PC-3 (cell line): ENCODE measurements at regions not wholly inside any gene's neighbourhood (a gene's known extent, or its start where the extent isn't known, plus 50 kb on each side); places are given as distances from the start of the nearest gene placed in this dataset.

ENCODE experiments used
- ATAC-seq: fragments of 200-7000 bp; cut with Tn5 transposase; 2 replicates; pipeline ENCODE4 v1.9.1; 2020; ENCODE audit warnings: mild to moderate bottlenecking, moderate library complexity
- BruUV-seq: library from RNA; stranded (reverse); fragments of 400-500 nt; replicated peaks from 2 replicates; lab custom pipeline; 2021; lab: Mats Ljungman, UMichigan
- CTCF ChIA-PET: fragments of 300-600 bp; sonication (Branson Sonifier 250); formaldehyde crosslinking; loops from one replicate; lab custom pipeline; 2022; ENCODE audit warnings: antibody characterized with exemption; lab: Charles Lee
- POLR2A ChIA-PET: fragments of 300-600 bp; sonication (Branson Sonifier 250); formaldehyde crosslinking; loops from one replicate; lab custom pipeline; 2022; ENCODE audit warnings: antibody characterized with exemption; ENCODE audit not compliant: unreplicated experiment; lab: Charles Lee
- DNase-seq: peaks from one replicate; pipeline ENCODE4 v3.0.0-alpha.2; 2015
- H2AFZ ChIP-seq: fragments of 300-600 bp; sonication (generic); 2 replicates; pipeline ENCODE4 v1.6.0; 2016; ENCODE audit warnings: antibody characterized with exemption, low read length
- H3F3A ChIP-seq: fragments of 300-600 bp; sonication (generic); one replicate; pipeline ENCODE4 v1.6.0; 2017; ENCODE audit warnings: antibody characterized with exemption, low read length, control low read depth, mild to moderate bottlenecking; ENCODE audit not compliant: unreplicated experiment
- H3K27ac ChIP-seq: fragments of 300-600 bp; sonication (generic); 2 replicates; pipeline ENCODE4 v1.5.1; 2016; ENCODE audit warnings: mild to moderate bottlenecking, low read length
- H3K27me3 ChIP-seq: fragments of 300-600 bp; sonication (generic); 2 replicates; pipeline ENCODE4 v1.6.1; 2016; ENCODE audit warnings: low read length, mixed read lengths
- H3K36me3 ChIP-seq: fragments of 300-600 bp; sonication (generic); 2 replicates; pipeline ENCODE4 v1.6.1; 2016; ENCODE audit warnings: low read depth, mixed run types, low read length, mixed read lengths
- H3K4me1 ChIP-seq: fragments of 300-600 bp; sonication (generic); 2 replicates; pipeline ENCODE4 v1.5.1; 2016; ENCODE audit warnings: low read length; ENCODE audit not compliant: insufficient read depth
- H3K4me2 ChIP-seq: fragments of 300-600 bp; sonication (generic); 2 replicates; pipeline ENCODE4 v1.6.0; 2016; ENCODE audit warnings: low read length
- H3K4me3 ChIP-seq: fragments of 300-600 bp; sonication (generic); 2 replicates; pipeline ENCODE4 v1.5.1; 2016; ENCODE audit warnings: mild to moderate bottlenecking, low read length, mixed read lengths
- H3K79me2 ChIP-seq: fragments of 300-600 bp; sonication (generic); 2 replicates; pipeline ENCODE4 v1.6.1; 2017; ENCODE audit warnings: low read length, mixed read lengths
- H3K9ac ChIP-seq: fragments of 300-600 bp; sonication (generic); 2 replicates; pipeline ENCODE4 v1.6.0; 2016; ENCODE audit warnings: mild to moderate bottlenecking, low read length
- H3K9me2 ChIP-seq: fragments of 300-600 bp; sonication (generic); replicated peaks from 2 replicates; pipeline ENCODE4 v1.6.1; 2016; ENCODE audit warnings: mixed run types, low read length, mixed read lengths
- H3K9me3 ChIP-seq: fragments of 300-600 bp; sonication (generic); 2 replicates; pipeline ENCODE4 v1.6.1; 2016; ENCODE audit warnings: low read length, mixed read lengths
- H4K20me1 ChIP-seq: fragments of 300-600 bp; sonication (generic); 2 replicates; pipeline ENCODE4 v1.6.1; 2016; ENCODE audit warnings: low read length, mixed read lengths
- CTCF ChIP-seq: fragments of 300-600 bp; sonication (generic); conservative IDR thresholded peaks from 2 replicates; pipeline ENCODE4 v1.5.1; 2017; ENCODE audit warnings: antibody characterized with exemption, low read depth, mild to moderate bottlenecking, low read length
- EZH2 ChIP-seq: fragments of 300-600 bp; sonication (generic); IDR thresholded peaks from one replicate; pipeline ENCODE4 v1.6.1; 2017; ENCODE audit warnings: antibody characterized with exemption, mild to moderate bottlenecking, low read length; ENCODE audit not compliant: unreplicated experiment
- EZH2phosphoT487 ChIP-seq: fragments of 300-600 bp; sonication (generic); IDR thresholded peaks from 2 replicates; pipeline ENCODE4 v1.6.1; 2018; ENCODE audit warnings: mild to moderate bottlenecking, antibody characterized with exemption, low read length, borderline replicate concordance
- intact Hi-C: fragments of 100-400 bp; cut with micrococcal nuclease; formaldehyde crosslinking; loops from 2 replicates; pipeline ENCODE4 v1.9.0; 2023

- no peaks in the 10 kb centered on the region for H3K79me2 ChIP-seq
Measured at GRCh38 chr16:85288869-85289660, 176.8 kb upstream of the CIBAR2 start.

DNA sequence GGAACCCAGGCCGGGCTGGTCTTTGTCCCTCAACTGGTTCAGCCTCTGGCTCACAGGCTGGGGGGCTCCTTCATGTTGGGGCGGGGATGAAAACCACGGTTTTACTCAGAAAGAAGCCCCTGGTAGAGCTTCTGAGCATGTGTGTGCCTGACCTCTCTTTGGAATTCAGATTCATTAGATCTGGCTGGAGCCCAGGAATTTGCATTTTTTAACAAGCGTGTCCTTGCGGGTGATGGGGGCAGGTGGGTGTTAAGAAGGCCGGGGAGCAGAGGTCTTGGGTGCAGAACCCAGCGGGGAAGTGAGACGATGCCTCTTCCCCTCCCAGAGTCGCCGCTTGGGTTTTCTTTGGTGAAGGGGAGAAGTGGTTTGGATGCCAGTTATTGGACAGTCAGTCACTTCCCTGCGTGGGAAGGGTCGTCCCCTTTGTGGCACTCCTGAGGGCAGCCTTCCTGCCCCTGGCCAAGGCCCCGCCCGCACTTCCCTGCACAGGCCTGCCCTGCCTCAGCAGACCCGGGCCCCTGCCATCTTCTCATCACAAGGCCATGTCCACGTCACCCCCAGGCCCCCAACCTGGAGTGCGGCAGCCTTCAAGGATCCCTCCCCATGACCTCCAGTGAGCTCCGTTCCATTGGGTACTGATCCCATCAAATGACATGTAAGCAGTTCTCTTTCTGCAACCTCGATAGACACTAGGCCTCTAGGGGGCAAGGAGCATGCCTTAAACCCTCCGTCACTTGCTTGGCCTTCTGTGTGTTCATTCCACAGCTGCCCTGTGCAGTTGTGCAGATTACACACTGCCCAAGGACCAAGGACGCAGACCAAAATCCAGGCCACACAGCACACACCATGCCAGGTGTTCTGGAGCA lies 177.7 kb upstream of the CIBAR2 start:
- intact Hi-C loops, result no loop called here
- no peaks in the 10 kb centered on the region for H3K79me2 ChIP-seq
- no peak for TF ChIP-seq EZH2phosphoT487
- TF ChIP-seq CTCF, result no peak
- no peak for TF ChIP-seq EZH2
- ChIA-PET CTCF (no interaction called here), POLR2A (no interaction called here)
- no peaks in the 10 kb centered on the region for H3F3A ChIP-seq
- no peaks in the 10 kb centered on the region for H3K36me3 ChIP-seq
- DNase-seq, result no peak
- no peaks in the 10 kb centered on the region for H3K27me3 ChIP-seq
- H3K27ac ChIP-seq, result no peak overlapping the region
- ATAC-seq, result no peak
- no peak overlapping the region for H3K4me2 ChIP-seq
- no peak overlapping the region for H3K4me3 ChIP-seq
- H4K20me1 ChIP-seq, result no peaks in the 10 kb centered on the region
- BruUV-seq, result no TSS peak
- no peak overlapping the region for H3K9ac ChIP-seq
- no peaks in the 10 kb centered on the region for H3K9me3 ChIP-seq
- H3K4me1 ChIP-seq, result no peaks in the 10 kb centered on the region
- H2AFZ ChIP-seq, result no peak overlapping the region
- H3K9me2 ChIP-seq, result no peaks in the 10 kb centered on the region

More at GRCh38 chr16:85288869-85289660, 176.8 kb upstream of the CIBAR2 start:
- intact Hi-C loops, result no loop called here
- no peaks in the 10 kb centered on the region for H3K9me3 ChIP-seq
- no peaks in the 10 kb centered on the region for H3K36me3 ChIP-seq
- no peak overlapping the region for H3K4me2 ChIP-seq
- ATAC-seq (no peak), DNase-seq (no peak)
- no peak for TF ChIP-seq EZH2
- no peak for TF ChIP-seq CTCF
- TF ChIP-seq EZH2phosphoT487, result no peak
- H3K4me3 ChIP-seq, result no peak overlapping the region
- CTCF ChIA-PET, result no interaction called here
- H4K20me1 ChIP-seq, result no peaks in the 10 kb centered on the region
- H3K9me2 ChIP-seq, result no peaks in the 10 kb centered on the region
- H2AFZ ChIP-seq, result no peak overlapping the region
- BruUV-seq, result no TSS peak
- no peaks in the 10 kb centered on the region for H3K4me1 ChIP-seq
- no peak overlapping the region for H3K27ac ChIP-seq
- no peaks in the 10 kb centered on the region for H3K27me3 ChIP-seq
- POLR2A ChIA-PET, result no interaction called here
- H3F3A ChIP-seq, result no peaks in the 10 kb centered on the region
- H3K9ac ChIP-seq, result no peak overlapping the region
